HK-2 (cell line): ENCODE measurements at regions not wholly inside any gene's neighbourhood (a gene's known extent, or its start where the extent isn't known, plus 50 kb on each side); places are given as distances from the start of the nearest gene placed in this dataset.

Source experiments
- DNase-seq: peaks from one replicate; pipeline ENCODE4 v3.0.0-alpha.2; 2018; ENCODE audit not compliant: unreplicated experiment

DNA sequence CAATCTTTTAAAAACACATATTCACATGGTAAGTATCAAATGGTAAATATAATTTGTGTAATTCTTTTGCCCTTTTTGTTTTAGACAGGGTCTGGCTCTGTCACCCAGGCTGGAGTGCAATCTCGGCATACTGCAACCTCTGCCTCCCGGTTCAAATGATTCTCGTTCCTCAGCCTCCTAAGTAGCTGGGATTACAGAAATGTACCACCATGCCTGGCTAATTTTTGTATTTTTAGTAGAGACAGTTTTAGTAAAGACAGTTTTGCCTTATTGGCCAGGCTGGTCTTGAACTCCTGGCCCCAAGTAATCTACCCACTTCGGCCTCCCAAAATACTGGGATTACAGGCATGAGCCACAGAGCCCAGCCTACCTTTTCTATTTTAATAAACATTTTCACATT is 182.2 kb downstream of the MYCN start:
- no peak for DNase-seq

- no peak for DNase-seq
Observed at GRCh38 chr2:16121986-16122390, 181.6 kb downstream of the MYCN start.

DNA sequence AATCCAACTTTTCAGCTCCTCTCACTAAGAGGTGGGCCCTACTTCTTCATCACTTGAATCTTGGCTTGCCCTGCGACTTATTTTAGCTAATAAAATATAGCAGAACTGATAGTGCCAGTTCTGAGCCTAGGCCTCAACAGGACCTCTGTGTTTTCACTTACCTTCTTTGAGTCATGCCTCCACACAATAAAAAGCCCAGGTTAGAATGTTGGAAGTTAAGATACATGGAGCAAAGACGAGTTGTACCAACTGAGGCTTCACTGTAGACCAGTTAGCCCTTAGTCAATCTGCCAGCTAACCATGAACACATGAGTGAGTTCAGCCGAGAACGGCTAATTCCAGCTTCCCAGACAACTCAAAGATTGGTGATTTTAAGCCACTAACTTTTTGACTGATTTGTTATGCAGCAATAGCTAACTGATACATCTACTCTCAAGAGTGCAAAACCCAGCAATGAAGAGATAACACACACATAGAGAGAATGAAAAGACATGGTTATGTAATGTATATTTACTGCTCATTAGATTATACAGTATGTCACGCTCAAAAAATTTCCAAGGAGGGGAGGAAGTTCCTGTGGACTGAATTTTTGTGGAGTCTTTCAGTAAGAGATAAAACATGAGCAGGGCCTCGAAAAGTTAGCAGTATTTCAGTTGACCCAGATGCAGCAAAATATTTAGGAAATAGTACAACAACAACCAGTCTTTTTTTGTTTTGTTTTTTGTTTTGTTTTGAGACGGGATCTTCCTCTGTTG is 181.1 kb downstream of the MYCN start:
- no peak for DNase-seq

- no peak for DNase-seq
Observed at GRCh38 chr2:16120591-16121180, 180.3 kb downstream of the MYCN start.

- DNase-seq = no peak
Observed at GRCh38 chr2:16119741-16120140, 179.4 kb downstream of the MYCN start.

- DNase-seq = no peak
Observed at GRCh38 chr2:16118611-16119590, 178.6 kb downstream of the MYCN start.

DNA sequence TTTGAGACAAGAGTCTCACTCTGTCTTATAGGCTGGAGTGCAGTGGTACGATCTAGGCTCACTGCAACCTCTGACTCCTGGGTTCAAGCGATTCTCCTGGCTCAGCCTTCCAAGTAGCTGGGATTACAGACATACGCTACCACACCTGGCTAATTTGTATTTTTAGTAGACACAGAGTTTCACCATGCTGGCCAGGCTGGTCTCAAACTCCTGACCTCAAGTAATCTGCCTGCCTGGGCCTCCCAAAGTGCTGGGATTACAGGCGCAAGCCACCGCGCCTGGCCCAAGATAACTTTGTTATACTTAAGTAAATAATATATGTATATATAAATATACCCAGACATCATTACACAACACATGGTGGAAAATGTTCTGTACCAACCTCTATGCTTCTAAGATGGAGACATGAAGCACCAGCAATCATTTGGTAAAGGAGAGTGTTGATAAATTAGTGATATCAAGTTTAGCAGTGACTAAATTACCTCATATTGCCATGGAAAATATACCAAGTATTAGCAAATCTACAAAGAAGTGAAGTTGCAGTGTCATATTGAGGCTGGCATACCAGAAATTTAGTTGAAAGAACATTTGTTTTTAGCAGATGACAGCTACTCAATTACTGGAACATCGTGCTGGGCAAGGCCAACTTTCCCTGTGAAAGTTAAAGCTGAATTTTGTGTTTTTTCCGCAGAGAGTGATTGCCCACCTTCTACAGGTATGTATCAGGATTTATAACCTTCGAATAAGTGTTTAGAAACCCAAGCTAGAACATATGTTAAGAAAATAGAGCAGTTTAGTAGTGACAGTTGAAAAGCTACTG is 177.7 kb downstream of the MYCN start:
- no peak for DNase-seq

- no peak for DNase-seq
Observed at GRCh38 chr2:16117021-16117700, 176.8 kb downstream of the MYCN start.

GRCh38 chr2:16115881-16116830 is 175.8 kb downstream of the MYCN start:
- DNase-seq = no peak

DNA sequence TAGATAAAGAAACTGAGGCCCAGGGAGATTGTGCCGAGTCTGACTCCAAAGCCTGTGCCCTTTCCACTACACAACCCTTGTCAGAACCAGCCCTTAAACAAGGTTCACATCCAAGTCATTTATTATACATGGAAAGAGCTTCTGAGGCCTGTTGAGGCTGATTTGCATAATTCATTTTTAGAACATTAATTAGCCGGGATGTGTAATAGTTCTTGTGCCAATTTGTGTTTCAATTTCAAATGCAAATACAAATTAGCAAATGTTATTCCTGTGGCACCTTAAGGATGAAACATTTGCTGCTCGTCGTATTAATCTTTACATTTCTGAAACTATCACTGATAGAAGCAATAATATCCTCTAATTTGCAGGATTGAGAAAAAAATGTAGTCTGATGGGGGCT is 174.9 kb downstream of the MYCN start:
- DNase-seq = no peak

- no peak for DNase-seq
Observed at GRCh38 chr2:16114836-16115235, 174.5 kb downstream of the MYCN start.

GRCh38 chr2:16114070-16114469 is 173.7 kb downstream of the MYCN start:
- no peak for DNase-seq

GRCh38 chr2:16113568-16113967 is 173.2 kb downstream of the MYCN start:
- no peak for DNase-seq

DNA sequence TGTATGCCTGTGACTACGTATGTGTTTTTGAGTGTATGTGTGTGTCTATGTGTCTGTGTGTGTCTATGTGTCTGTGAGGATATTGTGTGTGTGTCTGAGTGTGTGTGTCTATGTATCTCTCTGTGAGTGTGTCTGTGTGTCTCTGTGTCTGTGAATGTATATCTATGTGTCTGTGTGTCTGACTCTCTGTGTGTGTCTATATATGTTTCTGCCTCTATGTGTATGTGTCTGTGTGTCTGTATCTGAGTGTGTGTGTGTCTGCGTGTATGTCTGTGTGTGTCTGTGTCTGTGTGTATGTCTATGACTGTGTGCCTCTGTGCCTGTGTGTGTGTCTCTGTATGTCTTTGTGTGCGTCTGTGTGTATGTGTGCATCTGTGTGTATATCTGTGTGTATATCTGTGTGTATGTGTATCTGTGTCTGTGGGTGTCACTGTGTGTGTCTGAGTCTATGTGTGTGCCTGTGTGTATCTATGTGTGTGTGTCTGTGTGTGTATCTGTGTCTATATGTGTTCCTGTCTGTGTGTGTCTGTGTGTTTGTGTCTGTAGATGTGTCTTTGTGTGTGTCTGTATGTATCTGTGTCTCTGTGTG is 172.7 kb downstream of the MYCN start:
- DNase-seq = no peak

- DNase-seq = no peak
Observed at GRCh38 chr2:16112251-16112971, 172.1 kb downstream of the MYCN start.

DNA sequence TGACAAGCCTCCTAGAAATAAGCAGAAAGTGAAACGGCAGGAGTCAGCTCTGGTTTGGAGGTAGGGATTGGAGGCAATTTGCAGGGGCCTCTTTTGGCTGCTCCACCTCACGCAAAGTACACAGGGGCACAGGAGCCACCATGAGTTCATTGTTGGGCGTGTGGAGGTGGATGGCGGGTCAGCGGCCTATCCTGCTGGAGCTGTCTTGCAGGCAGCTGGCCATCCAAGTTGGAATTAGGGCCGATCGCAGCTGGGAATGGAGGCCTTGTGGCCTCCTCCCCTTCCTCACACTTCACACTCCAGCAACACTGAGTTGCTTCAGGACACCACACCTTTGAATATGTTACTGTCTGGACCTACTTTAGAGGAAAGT is 171.5 kb downstream of the MYCN start:
- DNase-seq = no peak

GRCh38 chr2:16109821-16110310 is 169.5 kb downstream of the MYCN start:
- DNase-seq = no peak

DNA sequence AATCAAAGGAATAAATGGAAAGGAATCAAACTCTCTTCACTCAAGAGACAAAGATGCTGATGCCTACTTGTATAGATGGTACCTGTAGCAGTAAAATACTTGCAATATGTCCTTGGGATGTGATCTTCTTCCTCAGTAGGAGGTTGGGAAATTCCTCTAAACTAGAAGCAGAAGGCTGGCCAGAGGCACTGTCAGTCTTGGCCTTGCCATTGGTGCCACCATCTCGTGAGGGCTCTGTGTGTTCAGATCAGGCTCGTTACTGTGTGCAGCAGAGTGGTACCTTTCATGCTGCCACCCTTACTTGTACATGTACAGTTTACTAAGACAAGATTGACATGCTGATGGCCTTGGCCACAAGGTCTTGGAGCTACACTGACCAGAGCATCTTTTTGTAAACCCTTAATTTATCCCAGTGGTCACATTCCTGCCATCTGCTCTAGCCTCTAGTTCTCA is 169.0 kb downstream of the MYCN start:
- DNase-seq = no peak

DNA sequence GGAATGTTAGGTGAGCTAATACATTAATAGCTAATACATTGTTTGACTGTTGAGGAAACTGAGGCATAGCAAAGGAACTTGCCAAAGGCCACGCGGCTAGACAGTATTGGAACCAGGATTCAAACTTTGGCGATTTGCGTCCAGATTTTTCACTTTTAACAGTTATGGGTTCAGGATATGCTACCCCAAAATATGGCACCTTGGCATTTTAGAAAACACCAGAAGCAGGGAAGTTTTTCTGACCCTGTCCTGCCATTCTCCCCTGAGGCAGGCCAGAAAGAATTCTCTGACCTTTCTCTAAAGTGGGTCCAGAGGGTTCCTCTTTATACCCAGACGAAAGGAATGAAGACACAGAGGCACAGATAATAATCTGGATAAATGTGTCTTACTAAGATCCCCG is 166.9 kb downstream of the MYCN start:
- DNase-seq = no peak
